Head of caudate nucleus (tissue), 42 donors: ENCODE measurements at regions not wholly inside any gene's neighbourhood (a gene's known extent, or its start where the extent isn't known, plus 50 kb on each side); places are given as distances from the start of the nearest gene placed in this dataset.

Source experiments
- DNase-seq, 42 donors: peaks; one replicate each; pipeline versions ENCODE4 v3.0.0 to v3.0.0-alpha.2; 2020 to 2021; ENCODE audit warnings: mixed read lengths in 7 of 42
- intact Hi-C: fragments of 100-400 bp; cut with DNase I; formaldehyde crosslinking; loops from one replicate; pipeline ENCODE4 v1.15.0; 2022

DNA sequence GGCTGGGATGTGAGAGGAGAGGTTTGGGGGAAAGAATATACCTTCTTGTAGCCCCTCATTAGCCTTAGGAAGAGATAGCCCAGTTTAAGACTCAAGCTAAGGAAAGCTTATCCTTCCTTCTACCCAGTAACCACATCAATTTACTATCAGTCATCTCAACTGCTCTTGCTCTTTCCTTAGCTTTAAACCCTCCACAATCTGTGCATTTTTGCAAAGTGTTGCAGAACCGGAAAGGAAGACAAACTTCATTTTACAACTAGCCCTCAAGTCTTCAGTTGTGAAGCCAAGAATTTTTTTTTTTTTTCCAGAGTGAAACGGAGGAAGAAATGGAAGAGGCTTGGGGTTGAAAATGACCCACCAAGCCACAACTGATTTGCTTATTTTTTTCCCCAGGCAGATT is 137.0 kb upstream of the LMO4 start:
- intact Hi-C loops: no loop called here
- DNase-seq: no peak

DNA sequence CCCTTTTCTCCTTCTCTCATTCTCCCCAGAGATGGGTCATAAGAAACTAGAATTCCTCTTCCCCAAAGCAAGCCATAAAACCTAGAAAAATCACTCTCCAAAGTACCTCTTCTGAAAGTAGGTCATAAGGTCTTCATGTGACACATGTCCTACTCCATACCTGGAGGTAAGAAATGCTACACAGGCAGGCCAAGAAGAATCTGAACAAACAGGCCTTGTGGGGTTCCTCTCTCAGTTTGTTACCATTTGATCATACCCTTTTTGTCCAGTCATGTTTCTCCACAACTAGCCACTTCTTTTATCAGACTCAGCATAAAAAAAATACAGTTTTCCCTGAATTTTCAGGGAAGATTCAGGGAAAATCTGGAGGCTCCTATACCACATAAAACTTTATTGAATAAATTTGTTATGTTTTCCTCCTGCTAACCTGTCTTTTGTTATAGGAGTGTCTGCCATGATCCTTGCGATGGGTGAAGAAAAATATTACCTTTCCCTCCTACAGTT is 134.4 kb upstream of the LMO4 start:
- intact Hi-C loops: no loop called here
- no peak for DNase-seq

DNA sequence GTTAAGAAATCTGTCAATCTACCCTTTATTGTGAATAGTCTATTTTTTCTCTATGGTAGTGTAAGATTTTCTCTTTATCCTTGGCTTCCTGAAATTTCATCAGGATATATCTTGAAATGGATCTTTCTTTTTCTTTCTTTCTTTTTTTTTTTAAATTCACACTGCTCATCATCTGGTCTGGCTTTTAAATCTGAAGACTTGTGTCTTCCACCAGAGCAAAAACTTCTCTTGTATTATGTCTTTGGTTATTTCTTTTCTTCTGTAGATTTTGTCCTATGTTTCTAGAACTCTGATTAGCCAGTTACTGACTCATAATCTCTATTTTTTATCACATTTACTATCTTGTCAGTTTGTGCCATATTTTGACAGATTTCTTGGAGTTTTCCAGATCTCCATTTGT is 133.8 kb upstream of the LMO4 start:
- no peak for DNase-seq
- intact Hi-C loops: no loop called here

DNA sequence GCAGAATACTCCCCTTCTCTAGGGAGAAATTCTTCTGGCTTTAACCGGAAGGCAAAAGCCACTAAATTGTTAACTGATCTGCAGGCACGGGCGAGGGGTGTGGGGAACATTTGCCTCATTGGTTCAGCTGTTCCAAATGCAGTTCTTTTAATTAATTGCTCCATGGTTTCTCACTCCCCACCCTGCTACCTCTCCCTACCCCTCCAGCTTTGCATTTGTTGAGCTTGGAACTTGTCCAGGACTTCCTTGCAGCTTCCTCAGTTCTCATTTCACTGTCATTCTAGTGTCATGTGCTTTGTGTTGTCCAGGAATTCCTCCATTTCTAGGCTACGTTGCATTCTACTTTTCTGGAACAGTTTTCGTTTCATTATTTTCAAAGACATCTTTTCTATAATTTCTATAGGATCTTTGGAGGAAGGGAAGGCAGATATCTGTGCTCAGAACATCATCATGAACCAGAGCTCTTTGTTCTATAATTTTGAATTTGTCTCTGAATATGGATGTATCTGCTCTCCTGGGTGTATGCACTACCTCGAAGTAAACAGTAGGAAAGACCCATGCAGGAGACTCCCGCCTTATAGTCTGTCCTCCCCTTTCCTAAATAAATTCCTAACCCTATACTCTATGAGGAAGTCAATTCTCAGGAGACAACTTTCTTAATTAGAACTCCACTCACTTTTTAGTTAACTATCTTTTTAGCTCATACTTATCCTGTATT is 132.4 kb upstream of the LMO4 start:
- intact Hi-C loops: no loop called here
- DNase-seq: no peak

DNA sequence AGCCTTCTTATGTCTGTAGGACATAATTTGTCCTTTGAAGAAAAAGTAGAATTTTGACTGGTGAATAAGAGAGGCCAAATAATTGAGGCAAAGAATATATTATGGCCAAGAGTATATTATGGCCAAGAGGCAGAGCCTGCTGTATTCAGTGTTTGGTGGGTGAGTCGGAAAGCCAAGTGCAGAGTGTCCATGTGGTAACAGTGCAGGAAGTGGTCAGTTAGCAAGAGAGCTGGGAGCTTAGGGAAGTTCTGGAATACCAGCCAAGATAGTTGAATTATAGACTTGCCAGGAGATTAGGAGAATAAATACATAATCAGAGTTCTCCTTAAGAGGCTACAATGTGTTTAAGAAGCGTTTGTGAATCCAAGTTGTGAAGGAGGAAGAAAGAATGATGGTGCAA is 131.5 kb upstream of the LMO4 start:
- intact Hi-C loops: no loop called here

DNA sequence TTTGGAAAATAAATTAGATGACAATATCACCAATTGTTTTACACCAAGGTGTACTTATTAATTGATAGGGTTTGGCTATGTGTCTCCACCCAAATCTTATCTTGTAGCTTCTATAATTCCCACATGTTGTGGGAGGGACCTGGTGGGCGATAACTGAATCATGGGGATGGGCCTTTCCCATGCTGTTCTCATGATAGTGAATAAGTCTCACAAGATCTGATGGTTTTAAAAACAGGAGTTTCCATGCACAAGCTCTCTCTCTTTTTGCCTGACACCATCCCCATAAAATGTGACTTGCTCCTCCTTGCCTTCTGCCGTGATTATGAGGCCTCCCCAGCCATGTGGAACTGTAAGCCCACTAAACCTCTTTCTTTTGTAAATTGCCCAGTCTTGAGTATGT is 131.0 kb upstream of the LMO4 start:
- intact Hi-C loops: no loop called here
- no peak for DNase-seq

More for the DNA sequence above, 131.5 kb upstream of the LMO4 start:
- no peak for DNase-seq

DNA sequence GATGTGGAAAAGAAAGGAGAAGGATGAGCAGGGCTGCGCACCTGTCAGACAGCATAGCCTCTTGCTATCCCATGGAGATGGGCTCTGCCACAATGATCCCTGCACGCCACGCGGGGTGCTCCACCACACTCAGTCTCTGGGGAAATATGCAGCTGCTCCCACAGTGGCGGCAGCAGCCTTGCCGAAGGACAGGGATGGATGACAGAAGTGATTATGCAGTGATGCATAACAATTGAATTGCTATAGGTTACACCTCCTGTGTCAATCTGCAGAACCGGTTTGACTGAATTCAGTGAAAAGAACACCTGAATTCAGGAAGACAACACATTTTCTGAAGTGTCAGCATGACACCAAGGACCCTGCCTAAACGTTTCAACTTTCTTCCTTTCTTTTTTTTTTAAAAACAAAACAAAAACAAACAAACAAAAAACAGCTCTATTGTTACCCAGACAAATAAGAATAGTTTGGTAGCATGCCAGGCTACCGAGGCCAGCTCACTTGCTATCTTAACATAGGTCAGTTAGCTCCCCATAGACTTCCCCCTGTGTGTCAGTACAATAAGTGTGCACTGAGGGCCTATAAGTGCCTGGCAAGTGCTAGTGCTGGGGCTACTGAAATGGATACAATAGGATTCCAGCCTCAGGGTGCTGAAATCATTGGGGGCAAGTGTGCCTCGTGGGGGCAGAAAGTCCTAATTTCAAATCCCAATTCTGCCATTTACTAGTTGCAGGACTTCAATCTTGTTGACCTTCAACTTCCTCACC is 127.6 kb upstream of the LMO4 start:
- DNase-seq: no peak

DNA sequence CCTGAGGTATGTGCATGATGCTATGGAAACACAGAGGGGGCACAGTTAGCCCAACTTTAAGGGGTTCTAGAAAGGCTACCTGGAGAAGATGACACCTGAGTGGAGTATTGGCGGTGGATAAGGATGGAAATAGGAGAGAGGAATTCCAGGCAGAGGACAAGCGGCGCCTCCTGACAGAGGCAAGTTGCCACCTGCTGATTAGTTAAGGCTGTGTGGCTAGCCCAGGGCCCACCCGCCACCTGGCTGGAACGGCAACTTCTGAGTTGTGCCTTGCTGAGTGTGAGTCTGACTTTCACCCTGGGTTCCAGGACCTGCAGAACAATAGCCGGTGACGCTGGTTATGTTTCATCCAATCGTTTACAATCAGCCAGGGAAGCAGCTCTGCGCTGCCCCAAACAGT is 126.9 kb upstream of the LMO4 start:
- DNase-seq: no peak
- intact Hi-C loops: no loop called here

More for the DNA sequence above, 127.6 kb upstream of the LMO4 start:
- intact Hi-C loops: no loop called here

DNA sequence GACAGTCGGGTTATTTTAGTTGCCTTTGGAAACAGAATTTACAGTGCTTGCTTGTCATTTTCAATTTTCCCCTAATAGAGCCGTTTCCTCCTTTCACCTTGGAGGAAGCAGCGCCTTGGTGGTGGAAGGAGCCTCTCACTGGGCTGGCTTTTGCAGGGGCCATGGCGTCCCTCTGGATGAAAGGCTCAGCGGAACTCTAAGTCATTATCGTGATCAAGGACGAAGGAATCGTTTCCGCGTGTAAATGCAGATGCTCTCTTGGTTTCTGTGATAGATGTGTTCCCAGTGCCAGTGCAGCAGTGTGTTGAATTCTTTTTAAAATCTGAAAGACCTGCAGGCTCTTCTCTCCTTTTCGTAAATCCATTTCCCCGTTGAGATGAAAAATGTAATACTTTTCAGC is 126.2 kb upstream of the LMO4 start:
- no peak for DNase-seq
- intact Hi-C loops: no loop called here

DNA sequence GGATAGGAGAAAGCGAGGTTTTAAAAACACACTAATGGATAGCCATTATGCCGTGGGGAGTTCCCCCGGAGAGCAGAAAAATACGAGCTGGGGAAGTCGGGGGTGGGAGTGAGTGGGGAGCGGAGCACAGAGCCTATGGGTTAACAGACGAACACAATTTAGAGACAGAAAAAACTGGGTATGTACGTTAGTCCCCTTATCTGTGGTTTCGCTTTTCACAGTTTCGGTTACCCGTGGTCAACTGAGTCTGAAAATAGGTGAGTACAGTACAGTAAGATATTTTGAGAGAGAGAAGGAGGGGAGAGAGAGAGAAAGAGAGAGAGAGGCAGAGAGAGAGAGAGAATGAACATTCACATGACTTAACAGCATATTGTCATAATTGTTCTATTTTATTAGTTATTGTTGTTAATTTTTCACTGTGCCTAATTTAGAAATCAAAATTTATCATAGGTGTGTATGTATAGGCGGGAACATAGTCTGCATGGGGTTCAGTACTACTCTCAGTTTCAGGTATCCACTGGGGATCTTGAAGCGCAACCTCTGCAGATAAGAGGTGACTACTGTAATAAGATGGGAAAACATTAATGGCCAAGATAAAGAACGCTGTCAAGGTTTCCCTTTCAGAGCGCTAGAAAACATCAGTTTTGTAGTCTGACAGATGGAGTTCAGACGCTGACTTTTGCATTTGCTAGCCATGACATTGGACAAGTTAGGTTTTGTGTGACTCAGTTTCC is 125.6 kb upstream of the LMO4 start:
- intact Hi-C loops: no loop called here
- no peak for DNase-seq

DNA sequence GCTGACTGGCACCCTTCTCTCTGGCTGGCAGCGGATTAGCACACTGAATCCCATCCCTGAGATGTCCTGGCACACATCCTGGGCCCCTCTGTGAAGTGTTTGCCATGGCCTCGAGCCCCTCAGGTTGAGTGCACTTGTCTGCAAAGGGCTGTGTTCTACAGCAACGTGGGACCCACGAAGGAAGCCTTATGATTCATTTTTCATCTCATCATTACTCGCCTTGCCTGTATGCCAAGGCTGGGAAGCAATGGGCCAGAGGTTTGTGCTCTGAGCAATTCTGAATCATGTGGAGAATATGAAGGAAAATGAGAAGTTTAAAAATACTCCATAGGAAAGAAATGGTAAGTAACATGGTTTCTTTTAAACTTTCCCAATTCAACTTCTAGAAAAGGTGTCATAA is 124.8 kb upstream of the LMO4 start:
- DNase-seq: no peak
- intact Hi-C loops: no loop called here

DNA sequence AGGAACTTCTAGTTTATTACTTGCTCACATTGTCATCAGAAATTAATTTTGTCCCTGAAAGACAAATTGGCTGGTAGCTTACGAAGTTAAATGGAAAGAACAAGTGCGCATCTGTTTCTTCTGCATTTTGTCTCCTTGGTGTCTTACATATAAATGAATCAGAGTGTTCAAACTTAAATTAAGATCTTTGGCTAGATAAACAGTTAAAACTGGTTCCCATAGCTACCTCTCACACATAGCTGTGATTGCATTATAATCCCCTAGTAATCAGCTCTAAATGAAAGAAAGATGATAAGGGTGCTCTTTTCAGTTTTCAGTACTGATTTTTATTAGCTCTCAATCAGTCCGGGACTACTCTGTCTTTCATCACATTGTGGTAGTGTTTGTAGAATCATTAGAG is 124.2 kb upstream of the LMO4 start:
- no peak for DNase-seq
- intact Hi-C loops: no loop called here

DNA sequence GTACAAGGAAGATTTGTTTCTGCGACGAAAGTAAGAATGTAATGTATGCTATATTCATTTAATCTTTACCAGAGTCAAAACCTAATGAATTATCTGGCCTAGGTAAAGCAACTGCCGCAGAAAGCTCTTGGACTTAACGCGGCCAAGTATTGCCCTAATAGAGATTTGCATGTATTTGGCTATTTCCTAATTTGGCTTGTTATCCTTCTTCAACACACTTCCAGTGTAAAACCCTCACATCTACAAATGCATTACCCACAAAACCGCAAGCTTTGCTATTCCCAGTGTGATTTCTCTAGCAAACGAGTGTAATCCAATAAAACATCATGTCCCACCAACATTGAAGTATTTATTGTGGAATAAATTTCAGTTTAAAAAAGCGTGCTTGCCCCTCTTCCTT is 123.8 kb upstream of the LMO4 start:
- DNase-seq: no peak
- intact Hi-C loops: no loop called here

DNA sequence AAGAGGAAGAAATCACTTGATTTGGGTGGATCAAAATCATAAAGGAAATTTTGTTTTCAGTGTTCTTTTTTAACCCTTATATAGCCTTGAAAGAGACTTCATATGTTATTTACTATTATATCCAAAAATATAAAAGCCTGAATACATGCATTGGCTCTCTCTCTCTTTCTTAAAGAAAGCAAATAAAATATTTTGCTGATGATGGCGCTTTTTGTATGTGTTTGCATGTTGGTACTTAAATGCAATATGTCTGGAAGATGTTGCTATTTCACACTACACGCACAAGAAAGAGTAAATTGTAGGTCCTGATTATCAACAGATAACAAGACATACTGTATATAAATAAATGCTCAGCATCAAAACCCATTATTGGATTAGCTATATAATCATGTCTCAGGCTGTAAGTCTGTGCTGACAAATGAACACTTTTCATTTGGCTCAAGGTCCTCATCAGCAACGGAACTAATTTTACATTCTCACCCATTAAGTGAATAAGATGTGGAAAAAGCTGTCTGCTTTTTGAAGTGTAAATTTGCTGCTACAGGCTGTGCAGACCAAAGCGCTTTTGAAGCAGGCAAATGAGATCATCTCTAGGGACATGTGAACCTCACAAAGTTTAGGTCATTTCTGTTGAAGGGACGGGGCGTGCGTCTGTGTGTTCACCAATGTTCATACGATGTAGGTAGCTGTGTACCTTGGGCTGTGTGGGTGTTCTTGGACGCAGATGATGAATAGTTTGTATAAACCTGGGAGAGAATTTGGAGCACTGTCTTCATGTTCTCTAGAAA is 122.4 kb upstream of the LMO4 start:
- intact Hi-C loops: no loop called here
- DNase-seq: no peak

DNA sequence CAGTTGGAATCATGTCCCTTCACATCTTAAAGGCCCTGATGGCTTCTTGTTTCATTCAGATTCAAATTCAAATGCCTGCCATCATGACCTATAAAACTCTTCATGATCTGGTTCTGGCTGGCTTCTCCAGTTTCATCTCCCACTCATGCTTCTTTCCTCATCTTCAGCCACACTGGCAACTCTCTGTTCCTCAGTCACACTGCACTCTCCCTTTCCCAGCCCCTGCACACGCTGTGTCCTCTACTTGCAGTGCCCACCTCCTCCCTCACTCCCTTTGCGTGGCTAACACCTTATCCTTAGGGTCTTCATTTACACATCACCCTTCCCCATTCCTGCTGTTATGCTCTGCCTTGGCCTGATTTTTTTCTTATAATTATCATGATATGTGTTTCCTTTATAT is 120.6 kb upstream of the LMO4 start:
- DNase-seq: no peak
- intact Hi-C loops: no loop called here

DNA sequence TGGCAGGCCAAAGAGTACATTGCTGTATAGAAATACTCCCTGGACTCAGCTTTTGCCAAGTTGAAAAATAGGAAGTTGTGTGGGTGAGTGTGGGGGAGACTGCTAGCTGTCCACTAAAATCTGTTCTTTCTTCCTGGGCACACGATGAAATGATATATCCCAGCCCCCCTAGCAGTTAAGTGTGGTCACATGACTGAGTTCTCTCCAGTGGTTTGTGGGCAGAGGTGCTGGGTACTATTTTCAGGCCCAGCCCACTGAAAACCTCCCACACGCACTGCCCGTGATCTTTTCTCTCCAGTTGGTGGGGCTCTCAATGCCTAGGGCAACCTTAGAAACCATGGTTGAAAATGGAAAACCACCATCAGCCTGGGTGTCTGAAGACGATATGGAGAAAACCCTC is 119.7 kb upstream of the LMO4 start:
- no peak for DNase-seq
- intact Hi-C loops: no loop called here

DNA sequence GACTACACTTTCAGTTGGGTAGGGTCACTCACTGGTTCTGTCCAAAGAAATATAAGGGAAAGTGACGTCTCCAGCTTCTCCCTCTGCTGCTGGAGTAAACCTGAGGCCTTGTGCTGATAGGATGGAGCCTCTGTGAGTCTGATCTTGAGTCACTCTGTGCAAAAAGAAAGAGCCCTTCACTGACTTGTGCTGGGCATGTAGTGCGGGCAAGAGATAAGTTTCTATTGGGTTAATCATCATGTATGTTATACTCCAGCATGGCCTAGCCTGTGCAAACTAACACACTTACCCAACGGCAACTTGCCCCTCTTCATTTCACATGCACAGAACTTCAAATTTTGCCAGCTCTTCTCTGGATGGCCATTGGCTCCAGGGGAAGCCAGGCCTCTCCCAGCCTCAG is 118.5 kb upstream of the LMO4 start:
- no peak for DNase-seq
- intact Hi-C loops: no loop called here

DNA sequence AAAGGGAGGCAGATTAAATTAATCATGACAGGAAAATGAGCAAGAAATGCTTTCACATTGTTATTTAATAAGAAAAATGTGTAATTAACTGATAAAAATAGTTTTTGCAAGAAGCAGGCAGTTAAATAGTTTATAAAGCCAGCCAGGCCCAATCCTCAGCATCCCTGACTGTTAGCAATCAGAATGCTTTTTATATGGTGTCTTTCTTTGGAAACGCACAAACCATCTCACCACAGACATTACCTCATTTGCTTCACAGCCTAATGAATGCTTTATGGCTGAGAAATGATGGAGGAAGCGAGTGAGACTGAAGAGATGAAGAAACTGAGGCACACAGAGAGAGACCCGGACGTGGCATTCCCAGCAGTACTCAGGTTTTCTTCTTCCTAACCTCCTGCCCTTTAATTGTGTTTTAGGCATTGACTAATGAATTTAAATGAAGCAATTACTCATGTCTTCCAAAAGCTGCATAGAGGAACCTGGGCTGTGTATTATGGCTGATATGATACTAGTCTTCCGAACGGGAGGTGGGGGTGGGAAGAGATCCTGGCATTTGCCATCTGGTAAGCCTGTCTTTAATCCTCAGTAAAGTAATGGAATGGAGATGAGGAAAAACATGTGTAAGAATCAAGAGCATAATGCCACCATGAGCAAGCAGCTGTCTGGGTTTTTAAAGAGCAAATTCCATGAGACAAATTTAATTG is 116.1 kb upstream of the LMO4 start:
- intact Hi-C loops: no loop called here
- no peak for DNase-seq

DNA sequence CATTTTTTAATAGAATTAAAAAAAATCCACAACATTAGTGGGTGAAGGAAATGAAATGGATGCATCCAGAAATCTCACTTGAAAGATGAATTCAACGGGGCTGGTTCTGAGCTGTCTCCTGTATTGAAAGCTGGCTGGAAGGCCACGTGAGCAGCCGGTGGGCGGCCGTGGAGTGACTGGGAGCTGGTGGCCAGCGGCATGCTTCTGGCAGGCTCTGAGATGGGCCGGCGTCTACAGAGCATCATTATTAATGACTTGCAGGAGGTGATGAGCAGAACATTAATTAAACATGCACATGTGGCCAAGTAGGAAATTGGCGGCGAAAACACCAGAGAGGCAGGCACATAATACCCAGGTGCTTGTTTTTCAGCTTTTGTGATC is 115.6 kb upstream of the LMO4 start:
- intact Hi-C loops: no loop called here
- DNase-seq: peak in 5 of 42 donors; percentile 2 to 43 (median 7)
